GM12873 (cell line): ENCODE measurements at regions not wholly inside any gene's neighbourhood (a gene's known extent, or its start where the extent isn't known, plus 50 kb on each side); places are given as distances from the start of the nearest gene placed in this dataset.

ENCODE experiments used
- CTCF ChIP-seq: IDR thresholded peaks from 2 replicates; pipeline ENCODE4 v1.5.1; 2012; ENCODE audit warnings: low read depth, mild to moderate bottlenecking, moderate library complexity, low read length, control low read depth; ENCODE audit not compliant: insufficient read depth; ENCODE audit errors: missing control alignments

- no peak for TF ChIP-seq CTCF
Observed at GRCh38 chr1:59199719-59200376, 97.0 kb upstream of the FGGY start.

GRCh38 chr1:59201341-59201740 is 95.6 kb upstream of the FGGY start:
- no peak for TF ChIP-seq CTCF

GRCh38 chr1:59202455-59202854 is 94.4 kb upstream of the FGGY start:
- no peak for TF ChIP-seq CTCF

GRCh38 chr1:59204001-59204400 is 92.9 kb upstream of the FGGY start:
- TF ChIP-seq CTCF = no peak

GRCh38 chr1:59212706-59213105 is 84.2 kb upstream of the FGGY start:
- TF ChIP-seq CTCF = no peak

GRCh38 chr1:59214248-59215208 is 82.4 kb upstream of the FGGY start:
- TF ChIP-seq CTCF = no peak

- no peak for TF ChIP-seq CTCF
Observed at GRCh38 chr1:59215766-59216291, 81.1 kb upstream of the FGGY start.
